Cerebellar cortex (tissue), 1 donor: ENCODE measurements at regions not wholly inside any gene's neighbourhood (a gene's known extent, or its start where the extent isn't known, plus 50 kb on each side); places are given as distances from the start of the nearest gene placed in this dataset.

Source experiments
- DNase-seq: peaks from one replicate; pipeline ENCODE4 v3.0.0-alpha.2; 2015; ENCODE audit warnings: low spot score

DNA sequence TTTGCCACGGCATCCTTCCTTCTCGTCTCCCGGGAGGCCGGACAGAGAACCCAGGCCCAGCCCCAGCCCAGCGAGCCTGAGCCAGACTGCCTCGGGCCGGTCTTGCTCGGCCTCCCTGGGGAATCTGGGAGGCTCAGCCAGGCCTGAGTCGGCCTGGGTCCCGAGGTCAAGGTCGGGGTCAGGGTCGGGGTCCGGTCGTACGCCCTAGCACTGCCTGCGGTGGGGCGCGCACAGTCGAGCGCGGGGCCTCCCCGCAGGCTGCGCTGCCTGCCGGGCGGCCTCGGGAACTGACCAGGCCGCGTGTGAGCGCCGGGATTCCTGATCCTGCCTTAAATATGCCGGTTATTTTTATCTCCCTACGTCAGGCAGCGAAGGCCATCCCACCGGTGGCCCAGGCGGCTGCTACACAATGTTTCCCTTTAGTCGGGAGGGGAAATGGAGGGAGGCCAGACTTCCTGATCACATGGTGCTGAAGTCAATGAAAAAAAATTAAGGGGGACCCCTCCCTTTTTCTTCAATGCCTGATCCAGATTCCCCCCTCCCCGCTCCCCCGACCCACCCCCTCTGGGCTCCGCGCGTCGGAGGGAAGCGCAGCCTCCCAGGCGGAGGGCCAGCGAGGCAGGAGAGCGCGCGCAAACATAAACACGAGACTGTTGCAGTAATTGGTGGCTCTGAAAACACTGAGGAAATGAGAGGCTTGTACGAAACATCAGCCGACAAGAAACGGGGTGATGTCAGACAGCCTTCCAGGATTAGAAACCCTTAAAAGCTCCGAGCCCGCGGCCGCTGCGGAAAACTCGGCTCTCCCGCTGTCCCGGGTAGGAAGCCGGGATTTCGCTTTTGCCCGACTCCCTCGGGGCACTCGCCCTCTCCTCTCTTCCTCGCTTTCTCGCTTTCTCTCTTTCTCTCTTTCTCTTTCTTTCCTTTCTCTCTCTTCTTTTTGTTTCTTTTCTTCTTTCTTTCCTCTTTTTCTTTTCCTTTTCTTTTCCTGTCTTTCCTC, 148.2 kb upstream of the KLF4 start:
- peak; percentile 62 for DNase-seq

DNA sequence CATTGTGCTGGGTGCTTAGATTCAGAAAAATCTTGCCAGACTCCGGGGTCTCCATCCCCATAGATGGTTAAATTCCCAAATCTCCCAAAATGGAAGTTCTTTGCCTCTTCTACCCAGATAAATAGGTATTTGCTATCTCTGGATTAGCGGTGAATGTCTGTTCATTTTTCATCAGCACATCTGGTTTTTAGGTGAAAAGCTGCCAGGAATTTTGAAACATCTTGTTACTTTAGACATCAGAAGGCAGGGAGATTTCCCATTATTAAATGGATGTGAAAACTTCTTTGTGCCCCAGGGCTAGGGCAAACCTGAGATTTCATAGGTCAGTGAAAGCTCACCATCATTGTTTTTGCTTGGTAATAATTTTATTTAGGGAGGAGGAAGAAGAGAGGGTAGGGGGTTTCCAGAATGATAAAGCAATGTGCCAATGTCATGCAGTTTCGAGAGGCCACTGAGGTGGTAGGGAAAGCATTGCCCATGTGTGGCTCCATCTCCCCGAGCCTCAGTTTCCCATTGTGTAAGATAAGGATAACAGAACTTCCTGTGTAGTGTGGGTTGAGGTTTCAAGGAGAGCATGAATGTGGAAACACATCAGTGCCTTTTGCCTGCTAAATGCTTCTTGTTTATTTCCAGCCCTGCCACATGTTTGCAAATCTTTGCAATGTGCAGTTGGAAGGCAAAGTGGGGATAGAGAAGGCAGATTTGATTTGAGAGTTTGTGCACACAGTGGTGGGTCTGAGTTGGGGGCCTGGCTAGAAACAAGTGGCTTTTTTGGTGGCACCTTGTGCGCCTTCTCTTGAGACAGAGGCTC, 147.2 kb upstream of the KLF4 start:
- no peak for DNase-seq

DNA sequence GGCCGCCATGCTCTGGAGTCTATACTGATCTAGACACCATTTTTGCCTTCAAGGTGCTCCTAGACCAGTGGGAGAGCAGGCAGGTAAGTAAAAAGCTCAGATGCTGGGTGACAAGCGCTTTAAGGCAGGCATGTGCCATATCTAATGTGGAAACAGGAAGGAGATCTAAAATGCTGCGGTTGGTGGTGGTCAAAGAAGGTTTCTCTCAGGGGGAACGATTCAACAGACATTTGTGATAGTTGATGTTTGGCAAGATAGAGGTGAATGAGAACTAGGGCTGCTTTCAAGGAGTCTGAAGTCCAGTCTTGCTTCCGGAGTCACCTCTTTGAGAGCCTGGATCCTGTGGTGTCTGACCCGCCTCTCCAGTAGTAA, 146.2 kb upstream of the KLF4 start:
- DNase-seq: no peak

DNA sequence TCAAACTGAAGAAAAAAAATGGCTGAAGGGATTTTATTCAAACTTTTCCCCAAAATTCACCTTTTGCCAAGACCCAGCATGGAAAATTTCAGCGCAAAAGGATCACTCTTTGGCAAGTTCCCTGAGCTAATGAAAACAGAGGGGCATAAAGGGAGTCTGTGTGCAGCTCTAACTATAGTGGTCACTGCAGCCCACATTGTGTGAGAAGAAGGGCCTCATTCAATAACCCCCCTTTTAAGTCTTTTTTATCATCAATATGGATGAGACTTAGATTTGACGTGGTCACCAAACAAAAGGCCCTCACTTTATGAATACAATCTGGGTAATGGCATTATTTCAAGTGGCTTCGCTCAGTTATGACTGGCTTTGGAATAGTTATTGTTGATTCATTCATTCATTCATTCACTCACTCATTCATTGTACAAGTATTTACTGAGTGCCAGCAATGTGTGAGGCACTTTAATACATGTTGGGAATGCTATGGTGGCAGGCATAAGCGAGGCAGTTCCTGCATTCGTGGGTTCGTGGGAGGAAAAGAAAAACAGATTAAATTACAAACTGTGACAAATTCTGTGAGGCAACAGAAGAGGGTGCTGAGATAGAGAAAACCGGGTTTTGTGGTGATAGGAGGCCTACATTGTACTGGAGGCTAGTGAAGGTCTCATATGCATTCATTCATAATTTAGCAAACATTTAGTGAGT, 145.7 kb upstream of the KLF4 start:
- DNase-seq: no peak

DNA sequence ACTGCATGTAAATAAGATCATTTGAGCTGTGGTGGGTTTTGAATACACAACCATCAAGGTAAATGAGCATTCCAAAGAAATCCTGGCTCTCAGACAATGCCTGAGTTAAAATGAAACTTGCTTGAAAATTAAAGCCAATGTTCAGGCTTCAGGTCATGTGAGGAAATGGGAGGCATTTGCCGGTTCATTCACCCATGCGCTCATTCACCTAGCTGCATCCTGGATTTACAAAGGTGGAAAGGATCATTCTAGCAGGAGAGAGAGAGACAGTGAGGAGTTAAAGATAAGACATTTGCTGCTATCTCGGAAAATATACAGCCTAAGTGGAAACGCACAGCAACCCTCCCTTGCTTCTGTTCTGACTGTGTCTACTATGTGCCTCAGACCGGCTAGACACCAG, 143.8 kb upstream of the KLF4 start:
- DNase-seq: no peak

DNA sequence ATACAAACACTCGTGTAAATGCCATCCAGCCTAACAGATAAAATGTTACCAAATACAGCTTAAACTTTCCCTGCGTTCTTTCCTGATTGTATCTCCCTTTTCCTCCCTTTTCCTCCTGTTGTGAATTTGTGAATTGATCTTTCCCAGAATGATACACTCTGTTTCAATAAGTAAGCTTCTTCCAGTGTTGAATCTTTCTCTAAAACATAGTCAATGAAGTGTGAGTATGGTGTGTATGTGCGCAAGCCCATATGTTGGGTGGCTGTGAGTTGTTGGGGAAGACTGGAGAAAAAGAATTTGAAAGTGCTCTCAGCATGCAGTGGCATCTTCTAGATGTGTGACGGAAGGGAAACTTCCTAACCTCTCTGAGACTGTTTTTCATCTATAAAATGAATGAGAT, 143.1 kb upstream of the KLF4 start:
- no peak for DNase-seq

DNA sequence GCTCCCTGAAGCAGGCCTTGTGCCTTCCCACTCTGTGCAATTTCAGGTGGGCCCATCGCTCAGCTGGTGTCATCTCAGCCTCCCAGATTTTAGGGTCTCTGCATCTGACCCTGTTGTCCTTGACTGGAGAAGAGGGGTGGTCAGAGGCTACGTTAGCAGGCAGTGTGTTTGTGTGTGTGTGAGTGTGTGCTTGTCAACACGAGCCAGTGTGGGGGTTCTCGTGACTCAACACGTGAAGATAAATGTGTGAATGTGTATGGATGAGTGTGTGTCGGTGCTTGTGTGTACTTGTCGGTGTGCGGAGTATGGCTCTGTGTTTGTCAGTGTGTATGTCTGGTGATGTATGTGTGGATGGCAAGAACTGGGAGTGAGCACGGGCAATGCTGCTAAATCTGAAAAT, 142.6 kb upstream of the KLF4 start:
- no peak for DNase-seq

DNA sequence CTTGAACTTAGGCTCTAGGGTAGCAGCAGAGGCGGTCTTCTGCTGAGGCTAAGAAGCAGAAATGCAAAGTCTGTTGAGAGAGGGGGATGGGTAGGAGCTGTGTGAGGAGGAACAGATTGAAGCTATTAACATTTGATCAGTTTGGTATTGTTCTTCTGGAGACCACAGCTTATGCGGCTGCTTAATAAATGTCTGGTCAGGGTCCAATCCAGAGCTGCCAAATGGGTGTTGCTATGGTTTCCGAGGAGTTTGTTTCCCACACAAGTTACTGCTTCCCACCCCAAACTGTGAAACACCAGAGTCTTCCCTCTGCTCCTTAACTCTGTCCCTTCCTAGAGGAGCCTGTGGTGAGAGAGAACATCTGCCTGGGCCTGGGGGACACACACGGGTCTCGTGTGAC, 142.2 kb upstream of the KLF4 start:
- no peak for DNase-seq

DNA sequence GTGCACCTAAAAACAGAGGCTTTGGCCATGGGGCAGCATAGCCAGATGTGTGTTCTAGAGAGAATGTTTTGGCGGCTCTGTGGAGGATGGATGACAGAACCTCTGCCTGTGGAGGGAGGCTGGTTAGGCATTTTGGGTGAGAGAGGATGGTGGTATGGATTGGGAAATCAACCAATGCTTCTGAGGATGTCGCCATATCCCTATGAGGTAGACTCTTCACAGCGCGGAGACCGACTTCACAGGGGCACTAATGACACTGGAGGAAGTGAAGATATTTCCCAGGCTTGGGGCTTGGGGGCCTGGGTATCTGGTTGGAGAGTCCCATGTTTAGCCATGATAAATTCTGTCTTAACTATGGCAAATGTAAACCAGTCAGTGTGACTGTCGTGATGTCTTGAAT, 140.6 kb upstream of the KLF4 start:
- no peak for DNase-seq

DNA sequence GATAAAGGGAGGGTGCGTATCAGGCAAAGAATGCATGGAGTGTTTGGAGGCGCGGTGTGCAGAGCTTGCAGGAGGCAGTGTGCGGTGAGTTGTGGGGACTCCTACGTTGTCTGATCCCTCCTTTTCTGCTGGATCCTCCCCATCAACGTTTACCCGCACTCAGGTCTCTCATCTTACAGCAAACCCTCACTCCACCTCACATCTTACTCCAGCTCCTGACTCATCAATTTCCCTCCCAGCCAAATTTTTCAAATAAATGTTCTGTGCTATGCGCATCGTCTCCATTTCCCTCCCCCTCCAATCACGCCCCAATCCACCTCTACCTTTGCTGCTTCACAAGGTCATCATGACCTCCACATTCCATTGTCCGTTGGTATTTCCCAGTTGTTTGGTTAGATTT, 138.9 kb upstream of the KLF4 start:
- DNase-seq: no peak

DNA sequence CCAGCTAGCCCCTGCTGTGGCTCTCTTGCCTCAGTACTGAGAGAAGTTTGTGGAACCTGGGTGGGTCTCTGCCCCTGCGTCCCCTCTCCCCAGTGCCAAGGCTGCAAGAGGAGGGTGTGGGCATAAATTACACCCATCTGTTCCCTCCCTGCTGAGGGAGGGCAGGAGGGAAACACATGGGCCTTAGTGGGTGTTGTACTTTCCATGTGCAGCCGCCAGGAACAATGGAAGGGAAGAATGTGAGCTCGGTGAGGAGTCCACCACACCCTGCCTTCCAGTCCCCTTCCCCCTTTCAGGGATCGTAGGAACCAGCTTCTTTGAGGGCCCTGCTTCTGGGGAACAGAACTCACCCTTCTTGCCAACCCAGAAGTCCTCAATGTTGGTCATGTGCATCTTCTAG, 138.2 kb upstream of the KLF4 start:
- DNase-seq: no peak

DNA sequence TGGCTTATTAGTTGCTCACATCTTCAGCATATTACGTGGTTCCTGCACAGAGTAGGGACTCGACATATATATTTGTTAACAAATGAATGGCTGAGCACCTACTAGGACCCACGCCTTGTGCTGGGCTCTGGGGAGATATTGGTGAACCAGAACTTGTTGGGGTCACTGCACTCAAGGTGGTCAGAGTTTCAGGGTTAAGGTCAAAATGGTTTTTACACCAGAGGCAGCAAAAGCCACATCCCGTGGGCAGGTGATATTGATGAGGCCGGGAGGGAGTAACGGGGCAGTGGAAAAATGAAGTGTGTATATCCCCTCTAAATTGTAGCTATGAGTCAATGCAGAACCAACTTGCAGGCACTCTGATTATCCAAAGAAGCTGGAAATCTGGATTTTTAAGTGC, 136.5 kb upstream of the KLF4 start:
- DNase-seq: no peak

DNA sequence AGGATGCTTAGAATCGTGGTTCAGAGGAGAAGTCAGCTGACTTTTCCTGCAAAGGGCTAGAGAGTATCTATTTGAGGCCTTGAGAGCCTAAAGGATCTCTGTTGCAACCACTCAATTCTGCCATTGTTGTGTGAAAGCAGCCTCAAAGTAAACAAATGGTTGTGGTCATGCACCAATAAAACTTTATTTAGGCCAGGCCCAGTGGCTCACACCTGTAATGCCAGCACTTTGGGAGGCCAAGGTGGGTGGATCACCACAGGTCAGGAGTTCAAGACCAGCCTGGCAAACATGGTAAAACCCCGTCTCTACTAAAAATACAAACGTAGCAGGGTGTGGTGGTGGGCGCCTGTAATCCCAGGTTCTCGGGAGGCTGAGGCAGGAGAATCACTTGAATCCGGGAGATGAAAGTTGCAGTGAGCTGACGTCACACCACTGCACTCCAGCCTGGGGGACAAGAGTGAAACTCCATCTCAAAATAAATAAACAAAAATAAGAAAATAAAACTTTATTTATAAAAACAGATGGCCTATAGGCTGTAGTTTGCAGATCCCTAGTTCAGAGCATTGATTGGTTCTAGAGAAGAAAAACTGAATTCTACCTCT, 135.9 kb upstream of the KLF4 start:
- DNase-seq: no peak

DNA sequence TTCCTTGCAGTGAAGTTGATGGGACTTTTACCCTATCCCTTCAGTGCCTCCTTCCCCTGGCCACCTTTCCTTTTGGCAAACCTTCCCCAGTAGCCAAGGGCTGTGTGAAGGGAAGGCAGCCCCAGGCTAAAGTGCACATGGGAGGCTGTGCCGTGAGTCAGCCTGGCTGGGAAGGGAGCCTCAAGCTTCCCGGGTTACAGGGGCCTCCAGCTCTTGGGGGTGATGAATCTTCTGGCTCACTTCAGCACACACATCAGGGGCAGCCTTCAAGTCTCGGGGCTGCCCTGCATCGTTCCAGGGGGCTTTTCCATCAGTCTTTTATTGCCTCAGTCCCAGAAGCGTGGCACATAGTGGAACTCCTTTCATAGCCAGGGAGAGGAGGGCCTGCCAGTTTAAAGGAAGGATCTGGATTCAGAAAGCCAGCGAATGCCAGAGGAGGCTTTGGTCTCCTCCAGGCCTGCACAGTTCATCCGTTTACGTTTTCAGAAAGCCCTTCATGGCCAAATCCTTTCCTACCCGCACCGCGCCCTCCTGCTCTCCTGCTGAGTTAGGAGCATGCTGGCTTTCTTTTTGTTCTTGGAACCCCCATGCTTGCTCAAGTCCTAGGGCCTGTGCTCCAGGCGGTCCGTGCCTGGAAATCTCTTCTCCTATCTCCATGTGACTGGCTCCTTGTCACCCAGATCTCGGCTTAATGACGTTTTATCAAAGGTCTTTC, 134.8 kb upstream of the KLF4 start:
- no peak for DNase-seq

DNA sequence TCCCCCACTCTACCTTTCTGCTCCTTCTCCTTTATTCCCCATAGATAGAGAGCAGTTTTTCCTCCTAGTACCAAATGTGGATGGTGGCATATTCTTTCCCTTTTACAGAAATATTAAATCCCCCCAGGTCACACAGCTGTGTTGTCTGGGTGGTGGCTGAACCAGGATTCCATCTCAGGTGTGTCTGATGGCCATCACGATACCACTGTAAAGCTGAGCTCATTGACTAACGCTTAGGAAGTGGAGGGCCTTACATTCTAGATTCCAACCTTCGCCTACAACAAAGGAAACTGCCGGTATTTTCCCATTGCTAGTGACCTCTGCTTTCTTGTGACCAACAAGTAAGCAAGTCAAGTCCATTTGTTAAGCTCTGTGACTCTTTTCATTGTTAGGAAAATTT, 131.9 kb upstream of the KLF4 start:
- no peak for DNase-seq

DNA sequence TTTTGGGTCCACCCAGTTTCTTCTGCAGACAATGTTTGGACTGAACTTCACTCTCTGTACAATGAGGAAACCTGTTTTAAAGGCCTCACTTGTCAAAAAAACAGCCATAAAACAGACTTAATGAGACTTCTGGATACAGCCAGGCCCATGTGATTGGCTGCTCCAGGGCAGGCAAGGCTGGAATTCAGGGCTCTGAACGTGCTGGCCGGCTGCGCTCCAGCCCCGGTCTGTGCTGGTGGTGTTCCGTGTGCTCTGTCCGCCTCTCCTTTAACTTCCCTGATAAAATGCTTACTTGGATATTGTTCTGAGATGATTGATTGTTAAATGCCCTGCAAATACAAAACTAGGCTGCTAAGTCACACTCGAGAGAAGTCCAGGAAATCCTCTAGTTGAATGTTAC, 131.2 kb upstream of the KLF4 start:
- no peak for DNase-seq

DNA sequence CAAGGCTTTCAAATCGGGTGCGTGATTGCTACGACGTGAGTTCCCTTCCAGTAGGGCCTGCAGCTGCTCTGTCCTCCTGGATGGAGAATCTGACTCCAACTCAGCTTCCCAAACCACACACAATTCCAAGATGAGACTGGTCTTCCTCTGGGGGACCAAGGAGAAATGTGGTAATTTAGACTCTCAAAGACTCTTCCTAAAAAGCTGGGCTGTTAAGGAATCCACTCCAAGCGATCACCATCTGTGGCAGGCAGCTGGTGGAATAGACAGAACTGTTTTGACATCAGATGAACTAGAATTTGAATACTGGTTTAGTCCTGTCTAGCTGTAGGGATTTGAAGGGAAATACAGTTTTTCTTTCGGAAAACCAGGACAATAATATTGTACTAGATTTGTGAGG, 130.7 kb upstream of the KLF4 start:
- no peak for DNase-seq

DNA sequence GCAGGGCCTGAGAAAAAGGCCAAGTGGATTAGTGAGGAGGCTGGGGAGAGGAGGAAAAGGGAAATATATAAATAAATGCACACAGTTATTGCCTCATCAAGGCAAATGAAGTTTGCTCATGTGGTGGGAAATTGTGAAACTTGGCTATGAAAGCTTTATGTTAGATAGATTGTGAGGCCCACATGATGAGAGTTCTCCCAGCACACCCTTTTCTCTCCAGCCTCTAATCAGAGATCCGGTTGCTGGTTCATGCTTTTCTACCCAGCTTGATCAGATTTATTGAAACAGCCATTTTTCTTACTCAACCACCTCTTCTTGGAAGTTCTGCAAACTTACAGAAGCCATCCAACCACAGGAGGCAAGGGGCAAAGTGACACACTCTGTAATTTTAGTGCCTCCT, 125.8 kb upstream of the KLF4 start:
- no peak for DNase-seq

DNA sequence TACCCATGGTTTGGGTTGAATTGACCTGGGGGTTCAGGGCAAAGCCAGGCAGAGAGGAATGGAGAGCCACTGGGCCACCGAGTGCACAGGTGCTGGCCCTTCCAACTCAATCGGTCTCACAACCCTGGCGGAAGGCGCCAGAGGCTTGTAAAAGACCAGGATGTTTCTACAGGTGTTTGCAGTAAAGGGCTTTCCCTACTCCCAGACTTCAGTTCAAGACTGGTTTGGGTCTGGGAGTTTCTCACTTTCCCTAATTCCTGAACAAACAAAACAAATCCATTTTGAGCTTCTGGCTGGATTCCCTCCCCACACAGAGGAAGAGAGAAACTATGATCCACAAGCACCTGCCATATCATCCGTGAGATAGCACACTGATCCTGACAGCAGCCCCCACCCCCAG, 125.2 kb upstream of the KLF4 start:
- no peak for DNase-seq

DNA sequence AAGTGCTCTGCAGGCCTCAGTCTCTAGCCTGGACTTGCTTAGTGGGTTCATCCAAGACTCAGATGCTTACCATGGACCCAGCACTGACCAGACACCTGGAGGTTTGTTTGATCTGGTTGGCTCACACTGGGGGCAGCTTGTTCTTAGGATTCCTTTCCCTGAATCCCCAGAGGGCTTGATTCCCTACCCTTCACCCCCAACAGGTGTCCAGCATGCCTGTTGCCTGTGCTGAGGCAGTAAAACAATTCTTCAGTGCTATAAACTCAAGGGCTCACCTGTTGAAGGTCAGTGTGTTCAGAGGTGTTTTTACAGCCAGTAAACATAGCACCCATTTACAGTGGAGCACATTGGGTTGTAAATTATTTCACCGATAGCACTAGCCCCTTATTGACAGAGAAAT, 123.8 kb upstream of the KLF4 start:
- DNase-seq: no peak

DNA sequence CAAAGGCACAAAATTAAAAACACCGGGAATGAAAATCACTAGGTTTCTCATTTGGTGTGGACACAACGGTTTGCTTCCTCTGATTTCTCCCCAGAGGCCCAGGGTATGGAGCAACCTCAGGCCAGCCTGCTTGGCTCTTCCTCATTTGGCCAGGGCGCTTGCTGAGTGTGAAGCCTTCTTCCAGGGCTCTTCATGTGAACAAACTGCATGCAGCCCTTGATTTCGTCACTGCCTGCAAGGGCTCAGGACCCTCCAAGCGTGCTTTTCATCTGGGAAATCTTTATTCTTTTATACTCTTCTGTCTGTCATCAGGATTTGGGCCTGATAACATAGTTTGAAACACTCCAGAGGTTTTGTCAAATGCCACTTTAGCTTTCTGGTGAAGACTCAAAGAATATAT, 122.6 kb upstream of the KLF4 start:
- DNase-seq: no peak

DNA sequence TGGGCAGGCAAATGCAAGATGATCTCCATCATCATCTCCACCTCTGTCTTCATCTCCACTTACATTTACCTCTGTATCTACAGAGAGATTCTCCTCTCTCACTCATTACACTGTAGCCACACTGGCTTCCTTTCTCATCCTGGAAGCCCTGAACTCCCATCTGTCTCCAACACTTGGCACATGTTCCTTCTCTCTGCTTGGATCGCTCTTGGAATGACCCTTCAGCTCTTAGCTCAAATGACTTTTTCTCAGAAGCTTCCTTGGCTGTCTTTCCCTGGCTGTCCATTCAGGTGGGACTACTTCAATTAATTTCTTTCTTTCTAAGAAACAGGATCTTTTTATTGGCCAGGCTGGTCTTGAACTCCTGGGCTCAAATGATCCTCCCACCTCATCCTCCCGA, 120.0 kb upstream of the KLF4 start:
- DNase-seq: no peak
